ENCODE measurements at regions not wholly inside any gene's neighbourhood (a gene's known extent, or its start where the extent isn't known, plus 50 kb on each side); places are given as distances from the start of the nearest gene placed in this dataset.

DNA sequence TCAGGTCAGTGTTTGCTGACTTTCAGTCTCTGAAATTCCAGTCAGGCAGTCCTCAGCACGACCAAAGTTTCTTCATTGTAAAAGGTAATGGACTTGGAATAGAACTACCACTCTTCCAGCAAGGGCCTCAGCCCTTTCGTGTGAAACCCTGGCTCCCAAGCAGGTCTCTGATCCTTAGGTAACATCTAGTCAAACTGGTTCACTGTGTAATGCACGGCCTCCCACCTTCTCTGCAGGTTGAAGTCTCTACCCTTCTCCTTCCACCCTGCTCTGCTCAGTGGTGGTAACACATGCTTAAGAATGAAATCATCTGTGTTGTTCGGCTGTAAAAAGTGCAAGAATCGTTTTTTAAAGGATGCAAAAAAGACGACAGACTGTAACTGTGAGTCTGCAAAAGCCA is 287.2 kb upstream of the POU3F2 start (continued):
- TF ChIP-seq, protein P1, sequence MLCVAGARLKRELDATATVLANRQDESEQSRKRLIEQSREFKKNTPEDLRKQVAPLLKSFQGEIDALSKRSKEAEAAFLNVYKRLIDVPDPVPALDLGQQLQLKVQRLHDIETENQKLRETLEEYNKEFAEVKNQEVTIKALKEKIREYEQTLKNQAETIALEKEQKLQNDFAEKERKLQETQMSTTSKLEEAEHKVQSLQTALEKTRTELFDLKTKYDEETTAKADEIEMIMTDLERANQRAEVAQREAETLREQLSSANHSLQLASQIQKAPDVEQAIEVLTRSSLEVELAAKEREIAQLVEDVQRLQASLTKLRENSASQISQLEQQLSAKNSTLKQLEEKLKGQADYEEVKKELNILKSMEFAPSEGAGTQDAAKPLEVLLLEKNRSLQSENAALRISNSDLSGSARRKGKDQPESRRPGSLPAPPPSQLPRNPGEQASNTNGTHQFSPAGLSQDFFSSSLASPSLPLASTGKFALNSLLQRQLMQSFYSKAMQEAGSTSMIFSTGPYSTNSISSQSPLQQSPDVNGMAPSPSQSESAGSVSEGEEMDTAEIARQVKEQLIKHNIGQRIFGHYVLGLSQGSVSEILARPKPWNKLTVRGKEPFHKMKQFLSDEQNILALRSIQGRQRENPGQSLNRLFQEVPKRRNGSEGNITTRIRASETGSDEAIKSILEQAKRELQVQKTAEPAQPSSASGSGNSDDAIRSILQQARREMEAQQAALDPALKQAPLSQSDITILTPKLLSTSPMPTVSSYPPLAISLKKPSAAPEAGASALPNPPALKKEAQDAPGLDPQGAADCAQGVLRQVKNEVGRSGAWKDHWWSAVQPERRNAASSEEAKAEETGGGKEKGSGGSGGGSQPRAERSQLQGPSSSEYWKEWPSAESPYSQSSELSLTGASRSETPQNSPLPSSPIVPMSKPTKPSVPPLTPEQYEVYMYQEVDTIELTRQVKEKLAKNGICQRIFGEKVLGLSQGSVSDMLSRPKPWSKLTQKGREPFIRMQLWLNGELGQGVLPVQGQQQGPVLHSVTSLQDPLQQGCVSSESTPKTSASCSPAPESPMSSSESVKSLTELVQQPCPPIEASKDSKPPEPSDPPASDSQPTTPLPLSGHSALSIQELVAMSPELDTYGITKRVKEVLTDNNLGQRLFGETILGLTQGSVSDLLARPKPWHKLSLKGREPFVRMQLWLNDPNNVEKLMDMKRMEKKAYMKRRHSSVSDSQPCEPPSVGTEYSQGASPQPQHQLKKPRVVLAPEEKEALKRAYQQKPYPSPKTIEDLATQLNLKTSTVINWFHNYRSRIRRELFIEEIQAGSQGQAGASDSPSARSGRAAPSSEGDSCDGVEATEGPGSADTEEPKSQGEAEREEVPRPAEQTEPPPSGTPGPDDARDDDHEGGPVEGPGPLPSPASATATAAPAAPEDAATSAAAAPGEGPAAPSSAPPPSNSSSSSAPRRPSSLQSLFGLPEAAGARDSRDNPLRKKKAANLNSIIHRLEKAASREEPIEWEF (IDR thresholded peaks at IDR 0.05; ENCODE audit: insufficient replicate concordance, low read depth, low read length) = no peak
- no peak for TF ChIP-seq GABPA (IDR thresholded peaks at IDR 0.05; ENCODE audit: low read depth)
- TF ChIP-seq ZNF622 (IDR thresholded peaks at IDR 0.05) = no peak
- no peak for TF ChIP-seq NR2F1 (conservative IDR thresholded peaks at IDR 0.05)
- no peak for TF ChIP-seq SMC3 (IDR thresholded peaks at IDR 0.05; ENCODE audit: borderline replicate concordance, low read length)
- TF ChIP-seq, protein P2, sequence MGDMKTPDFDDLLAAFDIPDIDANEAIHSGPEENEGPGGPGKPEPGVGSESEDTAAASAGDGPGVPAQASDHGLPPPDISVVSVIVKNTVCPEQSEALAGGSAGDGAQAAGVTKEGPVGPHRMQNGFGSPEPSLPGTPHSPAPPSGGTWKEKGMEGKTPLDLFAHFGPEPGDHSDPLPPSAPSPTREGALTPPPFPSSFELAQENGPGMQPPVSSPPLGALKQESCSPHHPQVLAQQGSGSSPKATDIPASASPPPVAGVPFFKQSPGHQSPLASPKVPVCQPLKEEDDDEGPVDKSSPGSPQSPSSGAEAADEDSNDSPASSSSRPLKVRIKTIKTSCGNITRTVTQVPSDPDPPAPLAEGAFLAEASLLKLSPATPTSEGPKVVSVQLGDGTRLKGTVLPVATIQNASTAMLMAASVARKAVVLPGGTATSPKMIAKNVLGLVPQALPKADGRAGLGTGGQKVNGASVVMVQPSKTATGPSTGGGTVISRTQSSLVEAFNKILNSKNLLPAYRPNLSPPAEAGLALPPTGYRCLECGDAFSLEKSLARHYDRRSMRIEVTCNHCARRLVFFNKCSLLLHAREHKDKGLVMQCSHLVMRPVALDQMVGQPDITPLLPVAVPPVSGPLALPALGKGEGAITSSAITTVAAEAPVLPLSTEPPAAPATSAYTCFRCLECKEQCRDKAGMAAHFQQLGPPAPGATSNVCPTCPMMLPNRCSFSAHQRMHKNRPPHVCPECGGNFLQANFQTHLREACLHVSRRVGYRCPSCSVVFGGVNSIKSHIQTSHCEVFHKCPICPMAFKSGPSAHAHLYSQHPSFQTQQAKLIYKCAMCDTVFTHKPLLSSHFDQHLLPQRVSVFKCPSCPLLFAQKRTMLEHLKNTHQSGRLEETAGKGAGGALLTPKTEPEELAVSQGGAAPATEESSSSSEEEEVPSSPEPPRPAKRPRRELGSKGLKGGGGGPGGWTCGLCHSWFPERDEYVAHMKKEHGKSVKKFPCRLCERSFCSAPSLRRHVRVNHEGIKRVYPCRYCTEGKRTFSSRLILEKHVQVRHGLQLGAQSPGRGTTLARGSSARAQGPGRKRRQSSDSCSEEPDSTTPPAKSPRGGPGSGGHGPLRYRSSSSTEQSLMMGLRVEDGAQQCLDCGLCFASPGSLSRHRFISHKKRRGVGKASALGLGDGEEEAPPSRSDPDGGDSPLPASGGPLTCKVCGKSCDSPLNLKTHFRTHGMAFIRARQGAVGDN (IDR thresholded peaks at IDR 0.05) = no peak
- TF ChIP-seq, protein P3, sequence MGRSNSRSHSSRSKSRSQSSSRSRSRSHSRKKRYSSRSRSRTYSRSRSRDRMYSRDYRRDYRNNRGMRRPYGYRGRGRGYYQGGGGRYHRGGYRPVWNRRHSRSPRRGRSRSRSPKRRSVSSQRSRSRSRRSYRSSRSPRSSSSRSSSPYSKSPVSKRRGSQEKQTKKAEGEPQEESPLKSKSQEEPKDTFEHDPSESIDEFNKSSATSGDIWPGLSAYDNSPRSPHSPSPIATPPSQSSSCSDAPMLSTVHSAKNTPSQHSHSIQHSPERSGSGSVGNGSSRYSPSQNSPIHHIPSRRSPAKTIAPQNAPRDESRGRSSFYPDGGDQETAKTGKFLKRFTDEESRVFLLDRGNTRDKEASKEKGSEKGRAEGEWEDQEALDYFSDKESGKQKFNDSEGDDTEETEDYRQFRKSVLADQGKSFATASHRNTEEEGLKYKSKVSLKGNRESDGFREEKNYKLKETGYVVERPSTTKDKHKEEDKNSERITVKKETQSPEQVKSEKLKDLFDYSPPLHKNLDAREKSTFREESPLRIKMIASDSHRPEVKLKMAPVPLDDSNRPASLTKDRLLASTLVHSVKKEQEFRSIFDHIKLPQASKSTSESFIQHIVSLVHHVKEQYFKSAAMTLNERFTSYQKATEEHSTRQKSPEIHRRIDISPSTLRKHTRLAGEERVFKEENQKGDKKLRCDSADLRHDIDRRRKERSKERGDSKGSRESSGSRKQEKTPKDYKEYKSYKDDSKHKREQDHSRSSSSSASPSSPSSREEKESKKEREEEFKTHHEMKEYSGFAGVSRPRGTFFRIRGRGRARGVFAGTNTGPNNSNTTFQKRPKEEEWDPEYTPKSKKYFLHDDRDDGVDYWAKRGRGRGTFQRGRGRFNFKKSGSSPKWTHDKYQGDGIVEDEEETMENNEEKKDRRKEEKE (IDR thresholded peaks at IDR 0.05) = no peak
- TF ChIP-seq SIN3A (IDR thresholded peaks at IDR 0.05; ENCODE audit: low read depth, low read length) = no peak
- no peak for TF ChIP-seq SUZ12 (IDR thresholded peaks at IDR 0.05; ENCODE audit: unreplicated experiment)

Measured in GM12878 (cell line).